ENCODE measurements at regions not wholly inside any gene's neighbourhood (a gene's known extent, or its start where the extent isn't known, plus 50 kb on each side); places are given as distances from the start of the nearest gene placed in this dataset.
"Not testable (repeated sequence)": the region's sequence is repeated elsewhere in the genome, so short reads cannot be mapped to it uniquely, and the experiment has no call there.

DNA sequence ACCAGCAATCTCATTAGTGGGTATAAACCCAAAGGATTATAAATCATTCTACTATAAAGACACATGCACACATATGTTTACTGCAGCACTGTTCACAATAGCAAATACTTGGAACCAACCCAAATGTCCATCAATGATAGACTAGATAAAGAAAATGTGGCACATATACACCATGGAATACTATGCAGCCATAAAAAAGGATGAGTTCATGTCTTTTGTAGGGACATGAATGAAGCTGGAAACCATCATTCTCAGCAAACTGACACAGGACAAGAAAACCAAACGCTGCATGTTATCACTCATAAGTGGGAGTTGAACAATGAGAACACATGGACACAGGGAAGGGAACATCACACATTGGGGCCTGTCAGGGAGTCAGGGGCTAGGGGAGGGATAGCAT is 53.0 kb upstream of the NAB1 start:
- H3K4me2 ChIP-seq; H3K79me2 ChIP-seq (ENCODE audit: insufficient read depth); H3K27ac ChIP-seq (ENCODE audit: low read depth in 2 of 2, low read length in 1 of 2); H4K20me1 ChIP-seq (ENCODE audit: insufficient read depth); H3K36me3 ChIP-seq (replicated peaks in 1 of 2; ENCODE audit: control insufficient read depth in 1 of 2, insufficient read depth in 2 of 2, low read length in 1 of 2); H3K4me3 ChIP-seq (ENCODE audit: low read depth in 2 of 2, low read length in 1 of 2); POLR2A ChIA-PET; H3K27me3 ChIP-seq (ENCODE audit: insufficient read depth); H3K9me3 ChIP-seq; H3F3A ChIP-seq (replicated peaks; ENCODE audit: insufficient read depth); DNase-seq; H3K4me1 ChIP-seq (ENCODE audit: control insufficient read depth in 1 of 2, insufficient read depth in 2 of 2, low read depth in 1 of 2, low read length in 1 of 2); CTCF ChIA-PET; H2AFZ ChIP-seq (ENCODE audit: low read depth); H3K9ac ChIP-seq; H3K9me2 ChIP-seq: not testable (repeated sequence)
- WGBS (ENCODE audit: low lambda C conversion rate), result 67% methylated on average over 1 of the region's 1 CpG

DNA sequence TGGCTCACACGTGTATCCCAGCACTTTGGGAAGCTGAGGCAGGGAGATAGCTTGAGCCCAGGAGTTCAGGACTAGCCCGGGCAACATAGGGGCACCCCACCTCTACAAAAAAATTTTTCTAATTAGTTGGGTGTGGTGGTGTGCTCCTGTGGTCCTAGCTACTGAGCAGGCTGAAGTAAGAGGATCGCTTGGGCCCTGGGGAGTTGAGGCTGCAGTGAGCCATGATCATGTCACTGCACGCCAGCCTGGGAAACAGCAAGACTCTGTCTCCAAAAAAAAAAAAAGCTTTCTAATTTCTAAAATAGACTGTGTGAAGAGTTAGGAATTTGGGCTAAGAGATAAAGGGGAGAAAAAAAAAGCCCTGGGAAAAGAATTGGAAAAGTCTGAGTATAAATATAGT is 51.9 kb upstream of the NAB1 start:
- WGBS (ENCODE audit: low lambda C conversion rate), result 81% methylated on average over 4 of the region's 4 CpGs
- CTCF ChIA-PET, result no interaction called here
- Histone ChIP-seq H3K9me3 (no peaks in the 10 kb centered on the region), H3K36me3 (replicated peaks in 1 of 2; ENCODE audit: control insufficient read depth in 1 of 2, insufficient read depth in 2 of 2, low read length in 1 of 2) (no peaks in the 10 kb centered on the region), H2AFZ (ENCODE audit: low read depth) (no peak overlapping the region), H3K9ac (no peak overlapping the region), H3K79me2 (ENCODE audit: insufficient read depth) (no peaks in the 10 kb centered on the region), H3K4me2 (no peak overlapping the region), H3K9me2 (no peaks in the 10 kb centered on the region), H3K27ac (ENCODE audit: low read depth in 2 of 2, low read length in 1 of 2) (no peak overlapping the region), H3K4me3 (ENCODE audit: low read depth in 2 of 2, low read length in 1 of 2) (no peak overlapping the region), H3K27me3 (ENCODE audit: insufficient read depth) (no peaks in the 10 kb centered on the region), H3F3A (replicated peaks; ENCODE audit: insufficient read depth) (no peaks in the 10 kb centered on the region), H4K20me1 (ENCODE audit: insufficient read depth) (no peaks in the 10 kb centered on the region), H3K4me1 (ENCODE audit: control insufficient read depth in 1 of 2, insufficient read depth in 2 of 2, low read depth in 1 of 2, low read length in 1 of 2) (no peaks in the 10 kb centered on the region; a peak in 1 of 4 replicates)
- POLR2A ChIA-PET, result no interaction called here
- TF ChIP-seq FOXJ3 (CRISPR knock-in tag; IDR thresholded peaks at IDR 0.05) (no peak), GATA2 (CRISPR knock-in tag; IDR thresholded peaks at IDR 0.05) (no peak)
- no peak for DNase-seq

DNA sequence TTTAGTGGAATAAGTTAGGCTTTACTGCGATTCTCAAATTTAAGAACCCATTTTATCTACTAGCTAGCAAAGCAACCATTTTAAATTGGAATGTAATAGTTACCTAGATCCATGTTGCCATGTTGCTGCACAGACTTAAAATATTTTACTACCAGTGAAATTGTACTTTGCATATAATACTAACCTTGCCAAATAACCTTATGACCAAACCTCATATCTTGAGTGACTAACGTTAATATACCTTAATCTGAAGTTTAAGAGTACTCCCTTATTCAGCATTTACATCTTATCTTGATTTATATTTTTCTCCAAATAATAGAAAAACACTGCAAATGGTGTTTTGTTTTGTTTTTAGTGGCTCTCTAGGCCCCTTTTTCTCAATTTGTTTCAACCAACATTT is 50.3 kb upstream of the NAB1 start:
- Histone ChIP-seq H3K9me2 (no peaks in the 10 kb centered on the region), H3K4me2 (no peak overlapping the region), H3K4me1 (ENCODE audit: control insufficient read depth in 1 of 2, insufficient read depth in 2 of 2, low read depth in 1 of 2, low read length in 1 of 2) (no peaks in the 10 kb centered on the region; a peak in 1 of 4 replicates), H3K27me3 (ENCODE audit: insufficient read depth) (no peaks in the 10 kb centered on the region), H2AFZ (ENCODE audit: low read depth) (0 out of 2 replicates have a peak overlapping the region, but pooled peaks have one; percentile 73), H3K4me3 (ENCODE audit: low read depth in 2 of 2, low read length in 1 of 2) (no peak overlapping the region), H3K9ac (no peak overlapping the region), H3F3A (replicated peaks; ENCODE audit: insufficient read depth) (no peaks in the 10 kb centered on the region), H3K79me2 (ENCODE audit: insufficient read depth) (no peaks in the 10 kb centered on the region), H3K9me3 (no peaks in the 10 kb centered on the region), H3K27ac (ENCODE audit: low read depth in 2 of 2, low read length in 1 of 2) (no peak overlapping the region), H4K20me1 (ENCODE audit: insufficient read depth) (no peaks in the 10 kb centered on the region), H3K36me3 (replicated peaks in 1 of 2; ENCODE audit: control insufficient read depth in 1 of 2, insufficient read depth in 2 of 2, low read length in 1 of 2) (no peaks in the 10 kb centered on the region)
- WGBS (ENCODE audit: low lambda C conversion rate), result 85% methylated on average over 2 of the region's 2 CpGs
- TF ChIP-seq TEAD4 (IDR thresholded peaks at IDR 0.05; ENCODE audit: borderline replicate concordance, insufficient read depth) (no peak), ELF1 (IDR thresholded peaks at IDR 0.05) (no peak), NRF1 (IDR thresholded peaks at IDR 0.05; ENCODE audit: low read depth, low read length) (no peak), TAF1 (IDR thresholded peaks at IDR 0.05; ENCODE audit: borderline replicate concordance, low read depth, low read length) (no peak), JUND (IDR thresholded peaks at IDR 0.05) (no peak), EZH2phosphoT487 (IDR thresholded peaks at IDR 0.05; ENCODE audit: borderline replicate concordance, low read depth) (no peak), SIN3A (IDR thresholded peaks at IDR 0.05; ENCODE audit: borderline replicate concordance, low read depth, low read length) (no peak), FOXM1 (IDR thresholded peaks at IDR 0.05; ENCODE audit: low read depth) (no peak), TCF12 (IDR thresholded peaks at IDR 0.05) (no peak), MEF2A (IDR thresholded peaks at IDR 0.05; ENCODE audit: borderline replicate concordance, low read depth) (no peak)
- TF ChIP-seq, protein P1, sequence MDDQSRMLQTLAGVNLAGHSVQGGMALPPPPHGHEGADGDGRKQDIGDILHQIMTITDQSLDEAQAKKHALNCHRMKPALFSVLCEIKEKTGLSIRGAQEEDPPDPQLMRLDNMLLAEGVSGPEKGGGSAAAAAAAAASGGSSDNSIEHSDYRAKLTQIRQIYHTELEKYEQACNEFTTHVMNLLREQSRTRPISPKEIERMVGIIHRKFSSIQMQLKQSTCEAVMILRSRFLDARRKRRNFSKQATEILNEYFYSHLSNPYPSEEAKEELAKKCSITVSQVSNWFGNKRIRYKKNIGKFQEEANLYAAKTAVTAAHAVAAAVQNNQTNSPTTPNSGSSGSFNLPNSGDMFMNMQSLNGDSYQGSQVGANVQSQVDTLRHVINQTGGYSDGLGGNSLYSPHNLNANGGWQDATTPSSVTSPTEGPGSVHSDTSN (IDR thresholded peaks at IDR 0.05), result no peak
- TF ChIP-seq, protein P2, sequence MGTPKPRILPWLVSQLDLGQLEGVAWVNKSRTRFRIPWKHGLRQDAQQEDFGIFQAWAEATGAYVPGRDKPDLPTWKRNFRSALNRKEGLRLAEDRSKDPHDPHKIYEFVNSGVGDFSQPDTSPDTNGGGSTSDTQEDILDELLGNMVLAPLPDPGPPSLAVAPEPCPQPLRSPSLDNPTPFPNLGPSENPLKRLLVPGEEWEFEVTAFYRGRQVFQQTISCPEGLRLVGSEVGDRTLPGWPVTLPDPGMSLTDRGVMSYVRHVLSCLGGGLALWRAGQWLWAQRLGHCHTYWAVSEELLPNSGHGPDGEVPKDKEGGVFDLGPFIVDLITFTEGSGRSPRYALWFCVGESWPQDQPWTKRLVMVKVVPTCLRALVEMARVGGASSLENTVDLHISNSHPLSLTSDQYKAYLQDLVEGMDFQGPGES (IDR thresholded peaks at IDR 0.05; ENCODE audit: low read depth, low read length), result no peak
- TF ChIP-seq, protein P3, sequence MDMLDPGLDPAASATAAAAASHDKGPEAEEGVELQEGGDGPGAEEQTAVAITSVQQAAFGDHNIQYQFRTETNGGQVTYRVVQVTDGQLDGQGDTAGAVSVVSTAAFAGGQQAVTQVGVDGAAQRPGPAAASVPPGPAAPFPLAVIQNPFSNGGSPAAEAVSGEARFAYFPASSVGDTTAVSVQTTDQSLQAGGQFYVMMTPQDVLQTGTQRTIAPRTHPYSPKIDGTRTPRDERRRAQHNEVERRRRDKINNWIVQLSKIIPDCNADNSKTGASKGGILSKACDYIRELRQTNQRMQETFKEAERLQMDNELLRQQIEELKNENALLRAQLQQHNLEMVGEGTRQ (IDR thresholded peaks at IDR 0.05; ENCODE audit: borderline replicate concordance, low read depth, low read length), result no peak
- no peak for DNase-seq
- ChIA-PET POLR2A (no interaction called here), CTCF (no interaction called here)

All from SK-N-SH (cell line).